IMR-90 (cell line): ENCODE measurements at regions not wholly inside any gene's neighbourhood (a gene's known extent, or its start where the extent isn't known, plus 50 kb on each side); places are given as distances from the start of the nearest gene placed in this dataset.

Experiments used
- ATAC-seq: fragments of 200-7000 bp; cut with Tn5 transposase; 2 replicates; pipeline ENCODE4 v1.9.1; 2020; ENCODE audit warnings: low read depth, mild to moderate bottlenecking, moderate library complexity
- BruUV-seq: library from RNA; stranded (reverse); fragments of 400-500 nt; replicated peaks from 2 replicates; lab custom pipeline; 2021; lab: Mats Ljungman, UMichigan
- CTCF ChIA-PET: fragments of 300-600 bp; formaldehyde crosslinking; extraction: SDS; loops from one replicate; lab custom pipeline; 2021; ENCODE audit warnings: antibody characterized with exemption; lab: Yijun Ruan, JAX
- POLR2A ChIA-PET: fragments of 300-600 bp; sonication (Branson Sonifier 250); formaldehyde crosslinking; loops from one replicate; lab custom pipeline; 2022; ENCODE audit warnings: antibody characterized with exemption; ENCODE audit not compliant: unreplicated experiment; lab: Charles Lee
- DNase-seq: peaks from one replicate; pipeline ENCODE4 v3.0.0; 2013
- H2AFZ ChIP-seq: replicated peaks from 2 replicates; pipeline ENCODE3; 2013; ENCODE audit warnings: low read length, mild to moderate bottlenecking; ENCODE audit not compliant: poor library complexity
- H2AK5ac ChIP-seq: 2 replicates; pipeline ENCODE4 v1.6.1; 2013; ENCODE audit warnings: low read depth, low read length, inconsistent platforms
- H2AK9ac ChIP-seq: replicated peaks from 2 replicates; pipeline ENCODE3; 2013; ENCODE audit warnings: mild to moderate bottlenecking, low read depth, low read length, moderate library complexity; ENCODE audit not compliant: poor library complexity
- H2BK120ac ChIP-seq: 2 replicates; pipeline ENCODE4 v1.6.1; 2013; ENCODE audit warnings: low read depth, low read length, inconsistent platforms
- H2BK15ac ChIP-seq: 3 replicates; pipeline ENCODE4 v1.6.1; 2013; ENCODE audit warnings: low read depth, low read length, inconsistent platforms
- H2BK20ac ChIP-seq: 2 replicates; pipeline ENCODE4 v1.6.1; 2013; ENCODE audit warnings: low read depth, mild to moderate bottlenecking, inconsistent platforms, low read length, moderate library complexity
- H2BK5ac ChIP-seq: 2 replicates; pipeline ENCODE4 v1.6.1; 2013; ENCODE audit warnings: mild to moderate bottlenecking, low read depth, low read length, inconsistent platforms; ENCODE audit not compliant: poor library complexity, severe bottlenecking
- H3K14ac ChIP-seq: replicated peaks from 2 replicates; pipeline ENCODE4 v1.6.1; 2013; ENCODE audit warnings: low read depth, low read length, inconsistent platforms
- H3K18ac ChIP-seq: 2 replicates; pipeline ENCODE4 v1.6.1; 2013; ENCODE audit warnings: low read depth, low read length, control low read depth
- H3K23ac ChIP-seq: 2 replicates; pipeline ENCODE4 v1.6.1; 2013; ENCODE audit warnings: low read depth, low read length, inconsistent platforms
- H3K27ac ChIP-seq: 2 replicates; pipeline ENCODE4 v1.5.1; 2013; ENCODE audit warnings: mild to moderate bottlenecking, control low read depth, low read length; ENCODE audit not compliant: insufficient read depth
- H3K27me3 ChIP-seq: 2 replicates; pipeline ENCODE4 v1.6.1; 2013; ENCODE audit warnings: low read length; ENCODE audit not compliant: control insufficient read depth, insufficient read depth
- H3K36me3 ChIP-seq: 2 replicates; pipeline ENCODE4 v1.6.1; 2013; ENCODE audit warnings: low read length, mixed read lengths; ENCODE audit not compliant: control insufficient read depth, insufficient read depth
- H3K4ac ChIP-seq: 2 replicates; pipeline ENCODE4 v1.6.1; 2013; ENCODE audit warnings: low read depth, low read length, inconsistent platforms
- H3K4me1 ChIP-seq: 2 replicates; pipeline ENCODE4 v1.6.1; 2013; ENCODE audit warnings: low read length, mixed read lengths; ENCODE audit not compliant: control insufficient read depth, insufficient read depth
- H3K4me2 ChIP-seq: 2 replicates; pipeline ENCODE4 v1.6.1; 2013; ENCODE audit warnings: low read depth, mild to moderate bottlenecking, control low read depth, low read length, moderate library complexity
- H3K4me3 ChIP-seq: 2 replicates; pipeline ENCODE4 v1.5.1; 2013; ENCODE audit warnings: low read depth, mild to moderate bottlenecking, control low read depth, low read length, moderate library complexity; ENCODE audit not compliant: insufficient read depth
- H3K56ac ChIP-seq: 2 replicates; pipeline ENCODE4 v1.6.1; 2013; ENCODE audit warnings: low read length, inconsistent platforms; ENCODE audit not compliant: insufficient read depth; ENCODE audit errors: extremely low read depth
- H3K79me1 ChIP-seq, 2 experiments: 2 replicates each; pipeline ENCODE4 v1.6.1; 2013; ENCODE audit warnings: low read length in 2 of 2, inconsistent platforms in 1 of 2, low read depth in 1 of 2
- H3K9ac ChIP-seq: 2 replicates; pipeline ENCODE4 v1.6.1; 2013; ENCODE audit warnings: low read depth, low read length, control low read depth
- H3K9me1 ChIP-seq: 2 replicates; pipeline ENCODE4 v1.6.1; 2013; ENCODE audit warnings: low read length, inconsistent platforms; ENCODE audit not compliant: insufficient read depth
- H3K9me3 ChIP-seq: 2 replicates; pipeline ENCODE4 v1.6.1; 2013; ENCODE audit warnings: low read length; ENCODE audit not compliant: control insufficient read depth, insufficient read depth
- H4K20me1 ChIP-seq: 2 replicates; pipeline ENCODE4 v1.6.1; 2013; ENCODE audit warnings: low read length, inconsistent platforms; ENCODE audit not compliant: insufficient read depth
- H4K5ac ChIP-seq: 2 replicates; pipeline ENCODE4 v1.6.1; 2013; ENCODE audit warnings: mild to moderate bottlenecking, low read depth, low read length, control low read depth
- H4K8ac ChIP-seq, 2 experiments: 2 replicates each; pipeline ENCODE4 v1.6.1; 2013; ENCODE audit warnings: low read depth in 2 of 2, low read length in 2 of 2, control low read depth in 1 of 2, inconsistent platforms in 1 of 2
- H4K91ac ChIP-seq: 2 replicates; pipeline ENCODE4 v1.6.1; 2013; ENCODE audit warnings: low read depth, low read length, inconsistent platforms; ENCODE audit not compliant: insufficient read depth
- FOS ChIP-seq: fragments of 150-350 bp; IDR thresholded peaks from 2 replicates; pipeline ENCODE4 v1.6.1; 2016; ENCODE audit warnings: low read depth, low read length
- MAFK ChIP-seq: IDR thresholded peaks from 2 replicates; pipeline ENCODE4 v1.6.1; 2012; ENCODE audit warnings: low read depth, low read length, improper control_type of control experiment
- MXI1 ChIP-seq: IDR thresholded peaks from 2 replicates; pipeline ENCODE4 v1.6.1; 2012; ENCODE audit warnings: low read depth, mild to moderate bottlenecking, low read length, moderate library complexity, borderline replicate concordance
- RAD21 ChIP-seq: IDR thresholded peaks from 2 replicates; pipeline ENCODE4 v1.6.1; 2012; ENCODE audit warnings: low read length, improper control_type of control experiment
- USF2 ChIP-seq: fragments of 150-350 bp; IDR thresholded peaks from 2 replicates; pipeline ENCODE4 v1.6.1; 2017; ENCODE audit warnings: mild to moderate bottlenecking, antibody characterized with exemption, low read length, low read depth
- WGBS, 2 experiments: methylation state at CpG; one replicate each; pipeline versions ENCODE4 v1.1.5 to v1.1.7; 2013; ENCODE audit warnings: missing lambda C conversion rate in 2 of 2; ENCODE audit not compliant: insufficient read length in 1 of 2; ENCODE audit errors: extremely low coverage in 2 of 2; 5-methylcytosine and 5-hydroxymethylcytosine counted together
- dilution Hi-C: fragments of 300-500 bp; cut with HindIII; formaldehyde crosslinking; loops from one replicate; pipeline ENCODE4 v1.14.3; 2018; ENCODE audit warnings: low sequenced_read_pairs; ENCODE audit not compliant: unreplicated experiment
- in situ Hi-C: fragments of 300-500 bp; cut with MboI; formaldehyde crosslinking; loops from 3 replicates; pipeline ENCODE4 v1.14.3; 2019; ENCODE audit warnings: low sequenced_read_pairs, inconsistent platforms, mixed read lengths
- intact Hi-C: fragments of 100-400 bp; cut with micrococcal nuclease; formaldehyde crosslinking; loops from 2 replicates; pipeline ENCODE4 v1.10.0; 2022

GRCh38 chr1:229117664-229118300, 153.1 kb upstream of the RAB4A start:
- Histone ChIP-seq H3K79me1 (no peaks in the 10 kb centered on the region), H3K56ac (no peak overlapping the region), H2BK120ac (0 out of 2 replicates have a peak overlapping the region, but pooled peaks have one; percentile 13), H4K91ac (no peak overlapping the region), H3K18ac (peak overlapping the region; percentile 27; the same call in 1 of the 2 replicates), H3K9me3 (peaks cover 4% of the 10 kb centered on the region; the same call in 1 of the 2 replicates), H3K4me2 (peak overlapping the region; percentile 8; the same call in 1 of the 2 replicates), H3K27ac (peak overlapping the region; percentile 1; the same call in 1 of the 2 replicates), H2AK9ac (no peak overlapping the region), H3K14ac (no peak overlapping the region), H4K5ac (no peak overlapping the region; the same call in 1 of the 2 replicates), H2BK15ac (no peak overlapping the region), H3K9me1 (no peaks in the 10 kb centered on the region), H3K4ac (no peak overlapping the region), H3K4me3 (no peak overlapping the region), H3K27me3 (peaks cover 17% of the 10 kb centered on the region), H3K4me1 (peaks cover 16% of the 10 kb centered on the region; the same call in 1 of the 2 replicates), H4K20me1 (no peaks in the 10 kb centered on the region), H4K8ac (no peak overlapping the region), H2AK5ac (no peak overlapping the region), H2BK5ac (no peak overlapping the region), H3K9ac (no peak overlapping the region), H2BK20ac (no peak overlapping the region), H3K23ac (no peak overlapping the region), H3K36me3 (no peaks in the 10 kb centered on the region), H2AFZ (peak overlapping the region; percentile 13)
- dilution Hi-C loops: no loop called here
- POLR2A ChIA-PET: no interaction called here
- whole genome bisulfite sequencing, 2 experiments: 24% methylated on average over 5 of the region's 14 CpGs; no CpG with 5 or more reads in 1 of the 2 experiments
- intact Hi-C loops: loop anchor here (5.0 to 10.0 kb wide), 2 partner anchors 110 to 327 kb away; no protein-coding TSS in a partner anchor
- ATAC-seq: peak; percentile 24
- peak; percentile 49 for DNase-seq
- in situ Hi-C loops: no loop called here
- no peak for TF ChIP-seq MAFK
- TF ChIP-seq FOS: no peak
- TF ChIP-seq RAD21: no peak
- TF ChIP-seq MXI1: no peak
- peak; percentile 8; the same call in 1 of the 2 replicates for TF ChIP-seq USF2
- CTCF ChIA-PET: interaction anchor here (1.0 to 1.1 kb wide), 2 partner anchors 9 to 110 kb away, joined by 3 to 4 read pairs; no protein-coding TSS in a partner anchor
- BruUV-seq: no TSS peak
